Hepatocyte (in vitro differentiated cells): ENCODE measurements at regions not wholly inside any gene's neighbourhood (a gene's known extent, or its start where the extent isn't known, plus 50 kb on each side); places are given as distances from the start of the nearest gene placed in this dataset.

Source experiments
- DNase-seq: peaks from one replicate; pipeline ENCODE4 v3.0.0-alpha.2; 2016; ENCODE audit warnings: low spot score
- H2AFZ ChIP-seq: fragments of 200-600 bp; sonication (generic); 2 replicates; pipeline ENCODE4 v1.6.0; 2016; ENCODE audit warnings: antibody characterized with exemption, mild to moderate bottlenecking
- H3K27ac ChIP-seq: fragments of 200-600 bp; sonication (generic); 2 replicates; pipeline ENCODE4 v1.5.1; 2016; ENCODE audit warnings: mild to moderate bottlenecking
- H3K27me3 ChIP-seq: fragments of 200-600 bp; sonication (generic); 2 replicates; pipeline ENCODE4 v1.6.1; 2016
- H3K36me3 ChIP-seq: fragments of 200-600 bp; sonication (generic); replicated peaks from 2 replicates; pipeline ENCODE4 v1.5.1; 2016; ENCODE audit warnings: low read depth; ENCODE audit not compliant: insufficient read depth
- H3K4me1 ChIP-seq: fragments of 200-600 bp; sonication (generic); 2 replicates; pipeline ENCODE4 v1.5.1; 2016; ENCODE audit warnings: mild to moderate bottlenecking, moderate library complexity; ENCODE audit not compliant: insufficient read depth
- H3K4me2 ChIP-seq: fragments of 200-600 bp; sonication (generic); 2 replicates; pipeline ENCODE4 v1.6.0; 2016
- H3K4me3 ChIP-seq: fragments of 200-600 bp; sonication (generic); 2 replicates; pipeline ENCODE4 v1.5.1; 2016; ENCODE audit warnings: mild to moderate bottlenecking
- H3K79me2 ChIP-seq: fragments of 200-600 bp; sonication (generic); 2 replicates; pipeline ENCODE4 v1.6.0; 2017; ENCODE audit warnings: mild to moderate bottlenecking
- H3K9me2 ChIP-seq: fragments of 200-600 bp; sonication (generic); replicated peaks from 2 replicates; pipeline ENCODE4 v1.6.0; 2017; ENCODE audit warnings: mild to moderate bottlenecking; ENCODE audit not compliant: insufficient read depth
- H3K9me3 ChIP-seq: fragments of 200-600 bp; sonication (generic); 2 replicates; pipeline ENCODE4 v1.5.1; 2016; ENCODE audit warnings: low read depth, mild to moderate bottlenecking
- H4K20me1 ChIP-seq: fragments of 200-600 bp; sonication (generic); 2 replicates; pipeline ENCODE4 v1.6.0; 2016; ENCODE audit warnings: mild to moderate bottlenecking; ENCODE audit not compliant: insufficient read depth, poor library complexity, severe bottlenecking
- CTCF ChIP-seq: fragments of 200-600 bp; sonication (generic); IDR thresholded peaks from 2 replicates; pipeline ENCODE4 v1.5.1; 2016; ENCODE audit warnings: antibody characterized with exemption, mild to moderate bottlenecking; ENCODE audit not compliant: poor library complexity
- EZH2 ChIP-seq: fragments of 200-600 bp; sonication (generic); IDR thresholded peaks from 2 replicates; pipeline ENCODE4 v1.6.1; 2016; ENCODE audit warnings: antibody characterized with exemption, mild to moderate bottlenecking, borderline replicate concordance
- EZH2phosphoT487 ChIP-seq: fragments of 200-600 bp; sonication (generic); IDR thresholded peaks from one replicate; pipeline ENCODE4 v1.6.1; 2018; ENCODE audit warnings: antibody characterized with exemption, mild to moderate bottlenecking, low read depth, moderate library complexity; ENCODE audit not compliant: unreplicated experiment, severe bottlenecking
- WGBS: methylation state at CpG from one replicate; pipeline ENCODE4 v1.1.6; 2016; ENCODE audit warnings: low lambda C conversion rate; ENCODE audit errors: missing lambda C conversion rate; 5-methylcytosine and 5-hydroxymethylcytosine counted together

- no peaks in the 10 kb centered on the region for H3K27me3 ChIP-seq
- H3K4me1 ChIP-seq: no peaks in the 10 kb centered on the region
- TF ChIP-seq CTCF: no peak
- TF ChIP-seq EZH2: no peak
- TF ChIP-seq EZH2phosphoT487: no peak
- H3K27ac ChIP-seq: no peak overlapping the region
- peaks cover 5% of the 10 kb centered on the region for H3K9me3 ChIP-seq
- no peak overlapping the region for H3K4me2 ChIP-seq
- H3K79me2 ChIP-seq: no peaks in the 10 kb centered on the region
- no peak for DNase-seq
- no peaks in the 10 kb centered on the region for H4K20me1 ChIP-seq
- WGBS: 84% methylated on average over 2 of the region's 2 CpGs
- H2AFZ ChIP-seq: no peak overlapping the region
- no peak overlapping the region for H3K4me3 ChIP-seq
- H3K36me3 ChIP-seq: no peaks in the 10 kb centered on the region
- no peaks in the 10 kb centered on the region for H3K9me2 ChIP-seq
These were observed 327.6 kb upstream of the PCDH9 start for GRCh38 chr13:67557642-67558241.

GRCh38 chr13:67557118-67557517 is 327.0 kb upstream of the PCDH9 start:
- H3K79me2 ChIP-seq: no peaks in the 10 kb centered on the region
- TF ChIP-seq CTCF (no peak), EZH2 (no peak), EZH2phosphoT487 (no peak)
- H3K27ac ChIP-seq: no peak overlapping the region
- no peak overlapping the region for H3K4me3 ChIP-seq
- no peaks in the 10 kb centered on the region for H4K20me1 ChIP-seq
- H3K9me3 ChIP-seq: peaks cover 5% of the 10 kb centered on the region
- no peaks in the 10 kb centered on the region for H3K9me2 ChIP-seq
- H3K27me3 ChIP-seq: no peaks in the 10 kb centered on the region
- H3K36me3 ChIP-seq: no peaks in the 10 kb centered on the region
- no peak overlapping the region for H2AFZ ChIP-seq
- DNase-seq: no peak
- no peaks in the 10 kb centered on the region for H3K4me1 ChIP-seq
- no peak overlapping the region for H3K4me2 ChIP-seq
- WGBS: 57% methylated on average over 1 of the region's 1 CpG

GRCh38 chr13:67554746-67555452 is 324.8 kb upstream of the PCDH9 start:
- no peak for TF ChIP-seq EZH2phosphoT487
- no peak for TF ChIP-seq CTCF
- no peak for TF ChIP-seq EZH2
- Histone ChIP-seq H3K9me2 (no peaks in the 10 kb centered on the region), H3K4me3 (no peak overlapping the region), H2AFZ (no peak overlapping the region), H3K9me3 (peaks cover 5% of the 10 kb centered on the region), H3K27me3 (no peaks in the 10 kb centered on the region), H3K36me3 (no peaks in the 10 kb centered on the region), H4K20me1 (no peaks in the 10 kb centered on the region), H3K4me1 (no peaks in the 10 kb centered on the region), H3K27ac (no peak overlapping the region), H3K4me2 (no peak overlapping the region), H3K79me2 (no peaks in the 10 kb centered on the region)
- no peak for DNase-seq
- 80% methylated on average over 6 of the region's 6 CpGs for WGBS
